ENCODE measurements at regions not wholly inside any gene's neighbourhood (a gene's known extent, or its start where the extent isn't known, plus 50 kb on each side); places are given as distances from the start of the nearest gene placed in this dataset.
A peak's percentile ranks its signal among the peaks of the same experiment; 100 is the strongest.

DNA sequence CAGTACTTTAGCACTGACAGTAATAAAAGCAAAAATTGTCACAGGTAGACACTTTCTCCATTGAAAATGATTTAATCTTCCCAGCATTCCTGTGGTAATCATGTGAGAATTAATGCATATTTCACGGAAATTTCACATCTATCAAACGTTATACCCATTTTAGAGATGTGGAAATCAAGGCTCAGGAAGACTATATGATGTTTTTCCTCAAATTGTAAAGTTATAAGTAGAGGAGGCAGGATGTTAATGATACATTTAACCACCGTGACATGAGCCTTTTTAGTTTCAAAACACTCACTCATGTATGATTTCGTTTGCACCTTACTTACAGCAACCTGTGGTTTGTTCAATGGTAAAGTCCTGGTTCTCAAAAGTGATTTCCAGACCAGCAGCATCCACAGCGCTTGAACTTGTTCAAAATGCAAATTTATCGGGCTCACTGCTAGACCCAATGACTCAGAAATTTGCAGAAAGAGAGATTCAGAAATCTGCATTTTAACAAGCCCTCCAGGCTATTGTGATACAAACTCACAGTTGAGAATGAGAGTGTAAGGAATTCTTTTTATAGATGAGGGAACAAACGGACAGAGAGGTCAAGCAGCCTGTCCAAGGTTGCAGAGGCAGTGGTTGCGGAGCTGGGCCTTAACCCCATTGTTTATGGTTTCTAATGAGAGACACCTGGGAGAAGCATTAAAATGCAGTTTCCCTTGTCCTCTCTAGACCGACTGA lies 654.8 kb upstream of the TBX3 start:
- Histone ChIP-seq H3K79me2 (ENCODE audit: control insufficient read depth in 1 of 2, insufficient read depth in 2 of 2, low read length in 2 of 2) (no peaks in the 10 kb centered on the region), H4K91ac (replicated peaks; ENCODE audit: insufficient read length, low read length) (no peak overlapping the region), H3K4me1 (replicated peaks in 1 of 4; ENCODE audit: control insufficient read depth in 3 of 4, insufficient read depth in 4 of 4, low read length in 3 of 4) (peaks cover 0 to 6% (median 0%) of the 10 kb centered on the region in 4 experiments; a peak in 1 of 7 replicates), H3K23ac (ENCODE audit: insufficient read length) (no peak overlapping the region), H3K79me1 (ENCODE audit: low read depth, low read length) (no peaks in the 10 kb centered on the region), H2BK12ac (ENCODE audit: low read depth, low read length) (no peak overlapping the region), H3K27ac (ENCODE audit: low read depth, low read length) (no peak overlapping the region), H3K4ac (replicated peaks; ENCODE audit: insufficient read length, low read depth, low read length) (no peak overlapping the region), H2BK15ac (ENCODE audit: low read length) (no peak overlapping the region), H3K9ac (replicated peaks in 1 of 4; ENCODE audit: extremely low read depth in 1 of 4, low read depth in 3 of 4, low read length in 3 of 4) (no peak overlapping the region), H2AFZ (ENCODE audit: low read length) (no peak overlapping the region), H4K20me1 (replicated peaks in 1 of 2; ENCODE audit: control insufficient read depth in 1 of 2, insufficient read depth in 2 of 2, low read length in 2 of 2) (no peaks in the 10 kb centered on the region), H3K4me3 (ENCODE audit: extremely low read depth in 1 of 4, insufficient read depth in 2 of 4, low read depth in 3 of 4, low read length in 4 of 4) (no peak overlapping the region), H3K36me3 (ENCODE audit: control insufficient read depth in 2 of 4, insufficient read depth in 4 of 4, low read length in 3 of 4) (no peaks in the 10 kb centered on the region), H3K56ac (replicated peaks; ENCODE audit: insufficient read length, low read depth, low read length) (no peak overlapping the region), H3K18ac (ENCODE audit: extremely low read depth, low read length) (no peak overlapping the region), H2BK20ac (ENCODE audit: low read length) (no peak overlapping the region), H4K8ac (ENCODE audit: extremely low read depth, insufficient read depth, low read length) (no peak overlapping the region), H3K4me2 (ENCODE audit: insufficient read depth in 1 of 2, low read depth in 2 of 2, low read length in 2 of 2) (no peak overlapping the region), H2BK120ac (replicated peaks; ENCODE audit: low read depth, low read length) (no peak overlapping the region), H3K23me2 (ENCODE audit: low read depth, low read length) (no peaks in the 10 kb centered on the region), H2AK5ac (ENCODE audit: low read depth, low read length) (no peak overlapping the region), H3K14ac (ENCODE audit: insufficient read length) (no peak overlapping the region), H3K9me3 (ENCODE audit: insufficient read depth in 2 of 2, low read depth in 1 of 2, low read length in 1 of 2) (peaks cover 0 to 6% of the 10 kb centered on the region in 2 experiments; a peak in 1 of 4 replicates), H3K27me3 (replicated peaks in 1 of 4; ENCODE audit: control insufficient read depth in 3 of 4, extremely low read depth in 1 of 4, insufficient read depth in 3 of 4, low read length in 3 of 4) (no peaks in the 10 kb centered on the region), H2BK5ac (ENCODE audit: low read depth, low read length) (no peak overlapping the region), H4K5ac (ENCODE audit: insufficient read length, low read depth, low read length) (no peak overlapping the region)
- ChIA-PET POLR2A (ENCODE audit: partially characterized antibody) (no interaction called here), CTCF (ENCODE audit: partially characterized antibody) (no interaction called here)
- 72% methylated on average over 9 of the region's 9 CpGs; no CpG with 5 or more reads in 1 of the 2 experiments for WGBS, 2 experiments (ENCODE audit: extremely low coverage in 1 of 2, insufficient coverage in 1 of 2, insufficient read length in 1 of 2, insufficient replicate concordance in 2 of 2, low coverage in 1 of 2, low lambda C conversion rate in 2 of 2, missing lambda C conversion rate in 1 of 2)
- FAIRE-seq (peak; percentile 57), DNase-seq (ENCODE audit: low read depth in 1 of 2, low spot score in 2 of 2) (no peak)
- TF ChIP-seq HDAC2 (IDR thresholded peaks at IDR 0.05; ENCODE audit: borderline replicate concordance in 1 of 2, low read depth in 2 of 2, low read length in 2 of 2) (peak in 1 of 2 experiments; percentile 66; a peak in 1 of 4 replicates), CHD2 (IDR thresholded peaks at IDR 0.05; ENCODE audit: low read length) (no peak), JUND (IDR thresholded peaks at IDR 0.05; ENCODE audit: low read length) (no peak), RXRA (IDR thresholded peaks at IDR 0.05; ENCODE audit: insufficient read depth, low read depth, low read length) (no peak), KDM1A (IDR thresholded peaks at IDR 0.05; ENCODE audit: borderline replicate concordance, low read length) (peak; percentile 96), POLR2A (IDR thresholded peaks at IDR 0.05; ENCODE audit: control extremely low read depth in 1 of 2, low read depth in 2 of 2, low read length in 2 of 2) (no peak), POU5F1 (IDR thresholded peaks at IDR 0.05; ENCODE audit: low read depth, low read length) (no peak), SP4 (IDR thresholded peaks at IDR 0.05; ENCODE audit: low read length) (no peak), EZH2 (IDR thresholded peaks at IDR 0.05; ENCODE audit: low read depth, low read length, severe bottlenecking) (no peak), KDM4A (IDR thresholded peaks at IDR 0.05; ENCODE audit: low read depth, low read length, severe bottlenecking) (no peak), CHD1 (IDR thresholded peaks at IDR 0.05; ENCODE audit: low read depth, low read length) (no peak)

Data from H1 (cell line).